Right kidney (tissue), 1 donor: ENCODE measurements at regions not wholly inside any gene's neighbourhood (a gene's known extent, or its start where the extent isn't known, plus 50 kb on each side); places are given as distances from the start of the nearest gene placed in this dataset.

Source experiments
- DNase-seq: peaks from one replicate; pipeline ENCODE4 v3.0.0-alpha.2; 2016

DNA sequence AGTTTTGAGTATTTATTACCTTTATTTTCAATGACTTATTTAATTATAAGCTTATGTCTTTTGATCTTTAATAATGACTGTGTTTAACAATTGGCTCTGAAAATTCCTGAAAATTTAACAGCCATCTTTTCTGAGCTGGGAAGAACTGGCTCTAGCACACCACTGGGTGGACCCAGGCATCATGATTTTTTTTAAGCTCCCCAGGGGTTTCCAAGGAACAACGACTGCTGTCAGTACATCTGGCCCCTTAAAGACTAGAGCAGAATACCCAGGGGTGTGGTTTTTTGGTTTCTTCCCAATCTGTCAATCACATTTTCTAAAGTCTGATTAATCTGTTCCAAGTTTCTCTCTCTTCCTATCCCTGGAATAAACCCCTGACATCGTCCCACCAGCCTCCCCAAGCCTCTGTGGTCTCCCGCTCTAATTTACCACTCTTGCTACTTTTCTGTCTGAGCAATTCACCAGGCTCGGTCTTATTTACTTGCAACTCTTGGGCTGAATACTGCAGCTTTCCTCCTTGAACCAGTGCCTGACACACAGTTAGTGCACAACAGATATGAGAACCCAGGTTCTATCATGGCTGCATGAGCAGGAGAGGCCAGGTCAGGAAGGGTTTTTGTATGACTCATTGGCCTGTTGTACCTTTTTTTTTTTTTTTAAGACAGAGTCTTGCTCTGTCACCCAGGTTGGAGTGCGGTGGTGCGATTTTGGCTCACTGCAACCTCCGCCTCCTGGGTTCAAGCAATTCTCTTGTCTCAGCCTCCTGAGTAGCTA, 321.9 kb downstream of the ZSWIM6 start:
- no peak for DNase-seq

DNA sequence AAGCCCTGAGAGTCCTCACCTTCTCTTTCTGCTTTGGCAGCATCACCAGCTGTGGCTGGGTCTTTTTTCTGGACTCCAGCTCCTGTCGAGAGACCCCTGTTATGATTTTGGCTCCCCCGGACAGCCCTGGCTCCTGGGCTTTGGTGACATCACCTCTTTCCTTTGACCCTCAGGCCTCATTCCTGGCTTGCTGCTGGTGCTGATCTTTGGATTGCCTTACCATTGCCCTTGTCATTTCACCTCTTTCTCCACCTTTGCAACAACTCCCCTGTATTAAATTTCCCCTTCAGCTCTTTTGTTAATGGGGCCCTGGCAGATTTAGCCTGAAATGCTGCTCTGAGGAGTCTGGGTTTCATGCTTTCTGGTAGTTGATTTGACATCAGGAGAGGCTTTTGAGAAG, 322.8 kb downstream of the ZSWIM6 start:
- no peak for DNase-seq

DNA sequence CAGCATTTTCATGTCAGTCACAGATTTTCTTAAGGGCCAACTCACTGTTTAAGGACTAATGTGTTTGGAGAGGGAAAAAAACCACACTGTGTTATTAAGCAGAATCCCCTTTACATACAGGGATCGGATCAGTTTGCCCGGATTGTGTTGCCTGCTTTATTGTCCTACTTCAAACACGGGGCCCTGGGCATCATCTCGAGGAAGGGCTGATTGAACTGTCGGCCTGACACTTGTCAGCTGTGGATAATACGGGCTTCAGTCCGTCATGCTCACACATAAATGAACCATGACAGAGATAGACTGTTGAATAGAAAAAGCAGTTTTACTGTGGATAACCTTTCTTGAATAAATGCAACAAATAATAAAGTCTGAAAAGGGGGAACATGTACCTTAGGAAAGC, 325.0 kb downstream of the ZSWIM6 start:
- DNase-seq: no peak

DNA sequence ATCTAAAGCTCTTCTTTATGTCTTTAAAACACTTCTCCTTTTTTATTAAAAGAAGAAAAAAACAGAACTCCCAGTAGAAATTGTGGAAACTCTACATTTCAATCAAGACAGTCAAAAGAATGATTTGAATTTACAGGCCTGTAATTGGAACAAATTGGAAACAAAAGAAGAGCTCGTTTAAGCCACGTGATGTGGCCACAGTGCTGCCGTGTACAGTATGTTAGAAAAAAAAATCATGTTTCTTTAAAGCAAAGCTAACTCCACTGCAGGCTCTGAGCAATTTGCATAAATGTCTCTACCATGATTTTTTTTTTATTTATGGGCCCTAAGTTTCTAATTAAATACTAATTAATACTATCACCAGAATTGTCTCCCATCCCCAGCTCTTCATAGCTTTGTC, 325.6 kb downstream of the ZSWIM6 start:
- DNase-seq: no peak

DNA sequence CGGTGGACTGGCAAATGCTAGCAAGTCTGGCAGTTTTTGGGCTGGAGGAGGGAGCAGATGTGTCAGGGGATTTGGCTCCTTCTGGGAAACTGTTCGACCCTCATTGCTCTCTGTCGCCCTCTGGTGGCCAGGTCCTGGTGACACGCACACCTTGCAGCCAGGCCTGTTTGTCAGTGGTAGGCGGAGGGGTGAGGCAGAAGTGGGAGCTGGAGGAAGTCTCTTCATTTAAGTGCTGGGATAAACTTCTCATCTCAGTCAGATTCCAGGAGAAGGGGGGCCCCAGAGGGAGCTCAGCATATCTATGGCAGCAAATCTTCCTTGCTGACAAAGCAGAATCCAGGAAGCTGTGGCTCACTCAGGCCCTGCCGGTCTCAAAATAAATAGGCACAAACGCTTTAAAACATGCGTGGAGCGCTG, 326.5 kb downstream of the ZSWIM6 start:
- DNase-seq: peak; percentile 74

DNA sequence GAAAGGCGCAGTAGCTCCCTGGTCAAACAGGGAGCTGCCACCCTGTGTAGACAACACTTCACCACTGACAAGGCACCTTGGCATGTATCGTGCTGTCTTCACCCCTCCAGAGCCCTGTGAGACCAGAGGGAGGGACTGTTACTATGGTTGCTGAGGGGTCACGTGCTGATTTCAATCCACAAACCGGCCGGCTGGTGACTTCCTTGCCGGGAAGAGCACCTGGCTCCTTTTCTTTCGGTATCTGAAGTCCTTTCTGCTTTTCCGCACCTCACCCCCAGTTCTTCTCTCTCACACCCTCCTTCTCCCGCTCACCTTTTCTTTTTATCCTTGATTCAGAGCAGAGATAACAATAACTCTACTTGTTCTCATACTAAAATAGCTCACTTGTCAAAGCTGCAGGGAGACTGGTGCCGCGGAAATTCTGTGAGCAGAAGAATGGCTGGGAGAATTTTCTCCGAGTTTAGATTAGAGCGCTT, 327.2 kb downstream of the ZSWIM6 start:
- no peak for DNase-seq

DNA sequence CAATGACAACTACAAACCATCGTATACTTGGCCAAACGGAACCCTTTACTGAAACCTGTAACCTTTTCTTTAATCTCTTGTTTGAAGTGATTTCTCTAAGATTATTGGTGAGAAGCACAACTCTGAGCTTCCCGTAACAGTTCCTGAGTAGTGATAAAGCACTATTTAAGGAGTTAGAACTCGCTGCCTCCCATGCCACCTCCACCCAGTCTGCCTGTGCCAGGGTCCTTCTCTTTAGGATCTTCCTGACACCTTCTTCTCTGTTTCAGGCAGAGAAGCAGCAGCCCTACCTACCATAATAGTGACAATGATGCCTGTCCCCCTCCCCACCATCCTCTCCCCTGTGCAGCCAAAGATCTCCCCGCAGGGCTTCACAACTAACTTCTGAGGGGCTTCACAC, 330.6 kb downstream of the ZSWIM6 start:
- no peak for DNase-seq

DNA sequence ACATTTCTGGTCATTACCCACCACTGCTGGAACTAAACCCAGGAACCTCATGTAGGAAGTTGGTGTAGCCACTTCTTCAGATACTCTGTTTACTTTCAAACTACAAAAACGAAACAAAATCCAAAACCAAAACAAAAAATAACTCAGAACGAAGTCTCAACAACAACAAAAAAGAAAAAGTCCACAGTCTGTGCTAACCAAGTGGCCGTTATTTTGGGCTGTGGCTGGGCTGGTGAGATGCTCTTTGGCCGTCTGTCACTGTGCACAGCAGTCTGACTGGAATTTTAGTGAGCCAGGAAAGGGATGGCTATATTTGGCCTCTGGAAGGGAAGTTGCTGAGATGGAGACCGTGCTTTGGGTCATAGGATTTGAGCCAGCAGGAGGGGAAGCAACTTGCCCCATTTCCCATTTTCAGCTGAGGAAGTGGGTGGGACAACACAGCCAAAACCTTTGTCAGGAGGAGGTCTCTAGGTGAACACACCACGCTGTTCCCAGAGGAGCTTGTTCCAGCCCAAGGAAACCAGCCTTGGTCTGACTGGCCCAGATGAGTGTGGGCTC, 334.1 kb downstream of the ZSWIM6 start:
- DNase-seq: no peak

DNA sequence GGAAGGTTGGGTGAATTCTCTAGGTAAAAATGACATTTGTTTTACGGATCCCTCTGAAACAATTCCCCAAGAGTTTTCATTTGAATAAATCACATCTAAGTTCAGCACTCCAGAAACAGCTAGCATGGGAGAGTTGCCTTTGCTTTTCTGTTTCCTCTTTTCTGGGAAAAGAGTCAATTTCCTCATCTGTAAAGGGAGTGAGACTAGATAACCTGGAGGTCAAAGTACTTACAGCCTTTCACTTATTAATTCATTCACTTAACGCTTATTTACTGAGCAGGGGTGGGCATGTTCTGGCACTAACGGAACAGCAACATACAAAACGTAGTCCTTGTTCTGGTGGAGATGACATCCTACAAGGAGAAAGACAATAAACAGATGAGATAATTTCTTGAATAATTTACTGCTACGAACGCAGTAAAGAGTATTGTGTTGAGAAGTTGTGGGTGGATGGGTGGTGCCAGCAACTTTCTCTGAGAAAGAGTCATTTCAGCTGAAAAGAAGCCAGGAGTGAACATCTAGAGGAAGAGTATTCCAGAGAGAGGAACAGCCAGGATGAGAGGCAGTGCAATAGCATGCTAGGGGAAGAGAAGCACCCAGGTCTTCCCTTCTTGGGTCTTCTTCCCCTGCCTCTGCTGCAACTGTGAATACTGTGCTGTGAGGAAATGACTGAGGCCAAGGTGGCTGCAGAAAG, 335.6 kb downstream of the ZSWIM6 start:
- no peak for DNase-seq

DNA sequence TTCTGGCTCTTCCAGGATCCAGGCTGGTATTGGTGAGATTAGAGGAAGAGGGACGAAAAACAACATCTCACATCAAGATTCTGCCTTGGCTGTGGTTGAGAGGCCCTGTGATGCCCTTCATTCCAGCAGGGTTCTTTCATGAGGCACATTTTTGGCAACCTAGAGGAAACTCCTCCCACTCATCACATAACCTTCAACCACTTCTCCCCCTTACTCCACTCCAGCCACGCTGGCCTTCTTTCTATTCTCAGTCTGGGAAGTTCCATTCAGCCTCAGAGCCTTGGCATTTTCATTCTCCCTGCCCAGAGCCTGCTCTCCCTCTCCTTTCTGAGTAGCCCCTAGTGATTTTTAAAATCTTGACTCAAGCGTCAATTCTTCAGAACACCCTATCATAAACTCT, 337.5 kb downstream of the ZSWIM6 start:
- no peak for DNase-seq

DNA sequence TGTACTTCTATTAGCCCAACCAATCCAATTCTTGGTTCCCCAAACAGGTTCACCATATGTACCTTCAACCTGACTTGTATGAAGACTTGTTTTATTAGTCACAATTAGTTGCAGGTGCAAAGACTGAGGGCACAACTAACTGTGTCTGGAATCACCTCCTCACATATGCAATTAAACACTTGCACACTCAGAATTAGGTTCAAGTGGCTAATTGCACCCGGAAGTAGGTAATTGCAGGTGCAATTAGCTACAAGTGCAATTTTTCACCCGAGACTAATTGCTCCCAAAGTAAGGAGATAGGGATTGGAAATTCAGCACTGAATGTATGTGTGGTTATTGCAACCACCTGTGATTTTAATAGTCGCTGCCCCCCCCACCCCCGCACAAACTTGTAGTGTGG, 338.9 kb downstream of the ZSWIM6 start:
- DNase-seq: no peak

DNA sequence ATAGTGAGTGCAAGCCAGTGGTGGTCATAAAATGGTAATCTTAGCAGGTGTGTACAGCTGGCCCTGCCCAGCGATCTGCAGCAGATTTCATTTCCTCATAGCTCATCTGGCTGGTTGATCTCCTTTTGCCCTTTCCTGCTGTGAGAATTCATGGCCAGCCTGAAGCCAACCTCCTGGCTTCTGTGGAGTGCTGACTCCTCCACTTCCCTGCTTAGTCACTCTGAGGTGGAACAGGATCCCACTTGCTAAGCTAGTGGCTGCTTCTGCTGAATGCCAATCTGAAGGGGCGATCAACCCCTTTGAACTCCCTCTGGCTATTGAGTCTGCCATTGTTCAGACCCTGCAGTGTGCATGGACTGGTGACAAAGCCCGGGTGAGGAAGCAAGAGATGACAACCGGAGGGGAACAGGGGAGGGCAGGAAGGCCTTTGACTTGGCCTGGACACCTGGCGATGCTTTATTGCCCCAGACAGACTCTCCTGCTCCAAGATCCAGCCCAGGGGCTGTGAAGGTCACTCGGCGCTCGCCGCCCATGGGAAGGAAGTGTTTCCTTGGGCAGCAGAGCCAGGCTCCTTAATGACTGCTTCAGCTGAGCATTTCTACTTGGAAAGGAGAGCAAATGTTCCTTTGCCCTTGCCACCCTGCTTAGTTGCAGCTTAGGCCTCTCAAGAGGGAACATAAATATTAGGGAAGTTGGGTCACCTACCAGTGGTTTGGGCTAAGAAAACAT, 341.1 kb downstream of the ZSWIM6 start:
- peak; percentile 44 for DNase-seq

DNA sequence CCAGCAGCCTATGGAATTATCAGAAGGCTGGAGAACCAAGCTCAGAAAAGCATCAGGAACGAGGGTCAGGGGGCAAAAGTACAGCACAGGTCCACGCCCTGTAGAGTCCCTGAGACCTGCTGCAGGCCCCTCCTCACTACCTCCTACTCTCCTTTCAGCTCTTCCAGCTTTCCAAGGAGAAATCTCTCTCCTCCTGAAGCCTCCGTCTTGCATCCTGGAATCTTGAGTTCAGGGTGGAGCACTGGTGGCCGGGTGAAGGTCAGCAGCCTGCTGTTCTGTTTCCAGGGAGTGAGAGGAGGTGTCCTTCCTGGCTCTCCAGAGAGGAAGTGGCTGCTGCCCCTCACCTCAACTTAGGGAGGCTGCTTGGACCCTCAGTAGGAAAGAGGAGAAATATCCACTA, 342.3 kb downstream of the ZSWIM6 start:
- DNase-seq: no peak

DNA sequence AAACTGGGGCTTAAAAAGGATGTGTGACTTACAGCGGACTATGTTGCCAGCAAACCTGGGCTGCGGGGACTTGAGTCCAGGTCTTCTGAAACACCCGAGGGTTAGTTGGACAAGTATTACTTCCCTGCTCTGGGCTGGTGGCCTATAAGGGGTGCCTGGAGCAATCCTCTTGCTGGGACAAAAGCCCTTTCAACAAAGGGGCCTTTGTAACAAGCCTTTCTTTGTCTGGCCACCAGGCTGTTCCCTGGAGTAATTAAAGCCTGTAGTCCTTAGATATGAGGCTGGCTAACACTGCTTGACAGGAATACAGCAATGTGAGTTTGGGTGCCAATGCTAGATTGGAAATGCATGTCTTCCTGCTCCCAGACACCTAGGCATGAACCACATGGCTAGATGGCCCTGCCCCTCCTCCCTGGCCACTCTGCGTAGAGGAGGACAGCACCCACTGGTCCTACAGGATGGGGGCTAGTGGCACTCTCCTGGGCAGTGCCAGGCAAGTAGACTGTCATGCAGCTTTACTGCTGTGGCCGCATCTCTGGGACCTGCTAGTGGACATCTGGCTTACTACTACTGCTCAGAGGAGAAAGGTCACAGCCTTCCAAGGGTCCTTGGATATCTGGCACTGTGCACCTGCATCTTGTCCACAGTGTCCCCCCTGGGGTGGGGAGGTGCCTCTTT, 343.1 kb downstream of the ZSWIM6 start:
- DNase-seq: no peak

DNA sequence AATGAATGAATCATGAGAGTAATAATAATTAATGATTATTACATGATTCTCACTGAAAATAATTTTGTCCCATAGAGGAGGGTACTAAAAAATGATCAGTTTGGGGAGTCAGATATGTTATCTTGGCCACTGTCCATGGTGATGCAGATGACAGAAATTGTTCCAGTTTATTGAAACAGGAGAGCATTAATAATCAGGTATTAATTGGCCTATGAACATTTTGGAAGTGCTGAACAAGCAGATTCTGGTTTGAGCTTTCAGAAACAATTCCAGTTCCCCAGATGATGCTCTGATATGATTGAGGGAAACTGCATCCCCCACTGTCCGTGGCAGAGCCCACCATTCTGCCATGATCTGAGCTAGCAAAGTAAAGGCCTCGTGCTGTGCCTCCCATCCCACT, 345.2 kb downstream of the ZSWIM6 start:
- no peak for DNase-seq

DNA sequence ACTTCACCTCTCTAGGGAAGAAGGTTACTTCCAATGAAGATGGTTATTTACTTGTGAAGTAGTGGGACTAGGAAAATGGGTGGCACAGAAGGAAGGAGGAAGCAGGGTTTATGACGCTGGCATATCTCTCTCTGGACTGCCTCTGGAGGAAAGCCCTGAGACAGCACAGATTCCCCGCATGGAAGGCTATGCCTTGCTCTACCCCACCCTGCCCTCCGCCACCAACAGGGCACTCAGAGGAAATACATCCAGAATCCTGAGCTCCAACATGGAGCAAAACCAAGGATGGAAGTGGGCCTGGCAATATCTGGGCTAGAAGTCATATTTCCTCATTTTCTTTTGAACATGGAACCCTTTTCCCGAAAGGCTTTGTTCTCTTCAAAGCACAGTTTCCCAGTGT, 346.9 kb downstream of the ZSWIM6 start:
- no peak for DNase-seq

DNA sequence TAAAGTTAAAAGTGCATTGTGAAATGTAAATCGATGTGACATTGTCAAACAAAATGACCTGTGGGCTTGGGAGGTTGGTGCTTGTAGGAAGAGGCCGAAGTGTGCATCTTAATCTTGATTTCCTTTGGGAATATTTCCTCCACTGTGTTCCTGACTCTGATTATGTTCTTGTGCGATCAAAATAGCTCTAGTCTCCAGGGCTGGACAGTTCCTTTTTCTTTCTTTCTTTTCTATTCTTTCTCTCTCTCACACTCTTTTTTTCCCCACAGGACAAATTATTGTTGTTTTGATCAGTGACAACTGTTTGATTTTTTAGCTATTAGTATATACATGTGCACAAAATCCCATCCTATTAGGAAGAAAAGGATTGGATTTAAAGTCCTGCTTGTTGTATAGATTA, 347.5 kb downstream of the ZSWIM6 start:
- no peak for DNase-seq

DNA sequence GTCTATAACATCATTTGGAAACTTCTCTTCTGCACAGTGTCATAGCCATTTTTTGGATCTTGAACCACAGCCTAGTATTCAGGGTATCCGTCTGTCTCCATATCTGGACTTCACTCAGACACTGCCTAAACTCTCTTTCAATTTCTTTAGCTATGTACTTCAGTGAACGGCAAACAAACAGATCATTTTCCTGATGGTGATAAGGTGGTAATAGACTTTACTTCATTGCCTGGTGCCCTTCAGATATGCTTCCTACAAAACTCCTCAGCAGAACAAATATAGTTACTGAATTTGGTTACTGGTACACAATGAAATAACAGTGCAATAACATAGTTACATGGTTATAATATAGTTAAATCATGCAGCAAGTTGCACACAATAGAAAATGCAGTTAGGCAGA, 348.2 kb downstream of the ZSWIM6 start:
- DNase-seq: no peak

DNA sequence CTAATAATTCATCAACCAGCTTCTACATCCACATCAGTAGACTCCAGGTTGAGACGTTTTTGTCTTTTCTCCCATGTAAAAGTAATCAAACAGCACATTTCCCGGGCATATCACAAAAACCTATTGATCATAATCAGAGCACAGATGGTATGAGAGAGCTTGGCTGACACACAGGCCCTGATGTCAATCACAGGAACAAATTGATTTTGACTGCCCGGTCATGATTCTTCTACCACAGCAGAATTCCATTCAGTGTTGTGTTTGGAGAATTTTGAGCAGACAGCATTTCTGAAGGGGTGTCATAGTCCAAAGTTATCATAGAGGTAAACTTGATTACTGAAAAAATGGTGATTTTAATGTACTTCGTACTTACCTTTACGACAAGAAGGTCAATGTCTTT, 351.1 kb downstream of the ZSWIM6 start:
- no peak for DNase-seq

DNA sequence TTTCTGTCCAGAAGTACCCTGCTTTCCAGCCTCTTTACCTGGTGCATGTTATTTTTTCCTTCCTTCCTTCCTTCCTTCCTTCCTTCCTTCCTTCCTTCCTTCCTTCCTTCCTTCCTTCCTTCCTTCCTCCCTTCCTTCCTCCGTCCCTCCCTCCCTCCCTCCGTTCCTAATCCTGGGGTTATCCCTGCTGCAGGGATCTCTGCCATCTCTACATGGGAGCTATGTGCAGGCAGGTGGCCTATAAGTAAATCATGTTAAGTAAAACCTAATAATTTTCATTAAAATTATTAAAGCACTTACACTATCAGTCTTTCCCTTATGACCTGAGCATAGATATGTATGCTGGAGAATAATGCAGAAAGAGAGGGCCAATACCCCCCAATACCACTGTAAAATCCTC, 351.9 kb downstream of the ZSWIM6 start:
- no peak for DNase-seq

DNA sequence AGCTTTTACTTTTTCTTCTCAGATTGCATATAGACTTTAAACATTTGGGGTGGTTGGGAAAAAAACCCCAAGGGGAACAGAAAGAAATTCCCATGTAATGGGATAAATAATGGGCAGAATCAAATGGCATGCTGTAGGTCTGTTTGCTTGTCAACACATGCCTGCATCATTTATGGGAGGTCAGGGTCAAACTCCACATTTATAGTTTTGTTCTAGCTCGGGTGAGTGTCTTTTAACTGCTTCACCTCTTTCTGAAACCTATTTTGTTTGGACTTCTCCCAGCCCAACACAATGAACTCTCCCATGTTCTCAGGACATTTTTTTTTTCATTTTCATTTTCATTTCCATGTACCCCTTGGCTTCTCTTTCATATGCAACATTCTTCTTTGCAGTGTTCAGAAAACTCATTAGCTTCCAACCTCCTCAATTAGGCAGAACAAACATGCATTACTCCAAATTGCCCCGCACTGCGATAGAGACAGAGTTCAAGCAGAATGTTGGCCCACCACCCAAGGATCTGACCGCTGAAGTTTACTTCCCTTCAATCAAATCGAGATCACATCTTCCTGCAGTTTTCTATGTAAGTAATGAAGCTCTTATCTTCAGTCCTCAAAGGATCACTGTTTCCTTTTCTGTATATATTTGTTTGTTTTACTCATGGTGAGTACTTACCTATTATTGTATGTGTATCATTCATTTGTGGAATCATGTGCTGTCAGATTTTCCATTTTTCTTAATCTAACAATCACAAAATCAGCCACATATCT, 354.6 kb downstream of the ZSWIM6 start:
- DNase-seq: no peak

DNA sequence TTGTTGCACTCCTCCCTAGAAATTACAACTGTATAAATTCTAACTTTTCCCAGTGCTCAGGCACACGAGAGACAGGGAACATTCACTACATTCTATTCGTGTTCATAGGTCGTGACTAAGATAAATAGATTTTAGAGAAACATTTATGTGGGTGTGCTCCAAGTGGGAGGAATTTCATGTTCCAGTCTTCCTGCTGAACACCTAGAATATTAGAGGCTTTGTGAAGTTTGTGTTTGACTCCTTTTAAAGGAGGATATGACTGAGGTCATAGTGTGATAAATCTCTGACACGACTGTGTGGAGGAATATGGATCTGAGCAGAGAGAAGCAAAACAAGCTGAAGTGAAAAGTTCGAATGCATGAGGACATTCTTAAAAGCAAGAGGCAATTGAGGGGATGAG, 355.3 kb downstream of the ZSWIM6 start:
- no peak for DNase-seq
